ENCODE measurements at regions not wholly inside any gene's neighbourhood (a gene's known extent, or its start where the extent isn't known, plus 50 kb on each side); places are given as distances from the start of the nearest gene placed in this dataset.

GRCh38 chr10:81040031-81040430, 502.3 kb downstream of the SH2D4B start:
- TF ChIP-seq CTCF (IDR thresholded peaks at IDR 0.05) = no peak
- no peak for TF ChIP-seq EZH2 (IDR thresholded peaks at IDR 0.05; ENCODE audit: borderline replicate concordance, insufficient read depth, low read depth, low read length, poor library complexity, severe bottlenecking)

Measured in B cell (primary cell).